ENCODE measurements at regions not wholly inside any gene's neighbourhood (a gene's known extent, or its start where the extent isn't known, plus 50 kb on each side); places are given as distances from the start of the nearest gene placed in this dataset.

DNA sequence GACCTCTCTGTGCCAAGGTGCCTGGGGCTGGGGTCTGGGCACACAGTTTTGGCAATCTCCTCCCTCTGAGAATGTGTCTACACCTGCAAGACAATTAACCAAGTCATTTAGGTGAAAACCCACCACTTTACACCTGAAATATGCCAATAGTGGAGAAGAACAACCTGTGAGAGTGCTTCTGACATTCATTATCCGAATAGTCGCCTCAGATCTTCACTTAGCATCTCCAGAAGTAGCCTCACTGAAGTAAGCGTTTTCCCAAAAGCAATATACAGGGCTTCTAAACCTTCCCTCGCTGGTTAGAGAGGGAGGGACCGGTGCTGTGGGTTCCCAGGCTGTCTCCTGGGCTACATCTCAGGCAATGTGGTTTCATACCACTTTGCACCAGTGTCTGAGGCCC is 173.5 kb downstream of the DDX1 start:
- DNase-seq (ENCODE audit: low read depth): no peak

DNA sequence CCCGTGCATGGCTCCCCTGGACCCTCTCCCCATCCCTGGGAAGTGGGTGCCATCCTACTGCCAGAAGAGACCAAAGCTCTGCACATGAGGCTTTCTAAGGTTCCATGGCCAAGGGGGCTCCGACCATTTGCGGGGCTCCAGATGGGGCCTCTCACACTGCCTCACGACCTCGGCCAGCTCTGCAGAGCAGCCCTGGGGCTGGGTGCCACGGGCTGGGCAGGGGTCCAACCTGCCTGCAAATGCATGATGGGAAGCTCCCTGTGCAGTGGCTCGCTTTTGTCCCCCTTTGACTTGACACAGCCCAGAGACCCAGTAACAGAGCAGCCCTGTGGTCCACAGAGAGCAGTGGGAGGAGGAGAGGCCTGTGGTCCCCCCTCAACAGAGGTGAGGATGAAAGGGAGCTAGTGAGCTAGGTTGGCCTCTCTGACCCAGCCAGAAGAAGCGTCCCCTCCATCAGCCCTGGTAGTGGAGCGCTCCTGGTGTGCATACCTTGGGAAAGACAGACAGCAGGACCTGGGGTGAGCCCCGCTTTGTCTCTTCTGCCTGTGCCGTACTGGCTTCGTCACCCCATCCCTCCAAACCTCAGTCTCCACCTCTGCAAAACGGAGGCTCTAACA is 174.1 kb downstream of the DDX1 start:
- no peak for DNase-seq (ENCODE audit: low read depth)

DNA sequence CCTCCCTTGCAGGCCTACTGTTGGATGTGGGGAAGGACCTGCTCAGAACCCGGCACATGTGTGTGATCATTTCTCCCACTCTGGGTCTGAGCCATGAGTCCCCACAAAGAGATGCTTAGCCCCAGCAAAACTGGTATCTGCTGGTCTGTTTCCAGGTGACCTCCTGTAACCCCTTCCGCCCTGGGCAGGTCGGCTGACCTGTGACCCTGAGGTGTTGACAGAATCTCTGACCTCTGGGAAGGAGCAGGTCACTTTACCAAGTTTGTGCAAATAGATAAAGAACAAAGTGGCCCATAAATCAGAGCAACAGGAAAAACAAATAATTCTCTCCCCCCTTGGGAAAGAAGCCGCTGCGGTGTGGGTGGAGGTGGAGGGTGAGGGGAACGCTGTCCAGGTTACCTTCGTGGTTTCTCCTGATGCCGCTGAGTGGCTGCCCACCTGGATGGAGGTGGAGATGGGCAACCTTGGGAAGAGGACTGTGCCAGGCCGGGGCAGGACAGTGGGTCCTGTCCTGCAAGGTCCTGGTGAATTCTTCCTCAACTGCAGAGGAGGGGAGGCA is 174.0 kb upstream of the MYCN start:
- no peak for DNase-seq (ENCODE audit: low read depth)

DNA sequence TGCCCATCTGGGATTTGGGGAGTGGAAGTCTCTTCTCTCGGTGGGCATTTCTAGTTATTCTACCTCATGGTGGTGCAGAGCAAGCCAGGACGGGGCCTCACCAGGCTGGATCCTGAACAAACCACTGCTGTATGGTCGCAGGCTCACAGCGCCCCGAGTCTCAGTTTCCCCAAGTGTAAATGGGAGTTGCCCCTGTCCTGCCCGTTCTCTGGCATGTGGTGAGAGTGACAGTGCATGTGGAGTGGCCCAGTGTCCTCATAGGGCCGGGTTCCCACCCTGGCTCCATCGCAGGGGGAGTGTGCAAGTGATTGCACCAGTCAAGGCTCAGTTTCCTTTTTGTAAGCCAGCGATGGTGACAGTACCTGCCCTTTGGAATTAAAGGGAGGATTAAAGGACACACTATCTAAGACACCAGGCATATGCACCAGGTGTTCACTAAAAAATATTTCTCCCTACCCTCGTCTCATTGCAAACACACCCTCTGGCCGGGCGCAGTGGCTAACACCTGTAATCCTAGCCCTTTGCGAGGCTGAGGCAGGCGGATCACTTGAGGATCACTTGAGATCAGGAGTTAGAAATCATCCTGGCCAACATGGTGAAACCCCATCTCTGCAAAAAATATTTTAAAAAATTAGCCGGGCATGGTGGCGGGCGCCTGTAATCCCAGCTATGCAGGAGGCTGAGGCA is 173.3 kb upstream of the MYCN start:
- DNase-seq (ENCODE audit: low read depth): no peak

GRCh38 chr2:15767679-15768078 is 172.7 kb upstream of the MYCN start:
- no peak for DNase-seq (ENCODE audit: low read depth)

GRCh38 chr2:15768142-15768541 is 172.2 kb upstream of the MYCN start:
- no peak for DNase-seq (ENCODE audit: low read depth)

- no peak for DNase-seq (ENCODE audit: low read depth)
Measured at GRCh38 chr2:15768615-15769014, 171.7 kb upstream of the MYCN start.

- no peak for DNase-seq (ENCODE audit: low read depth)
Measured at GRCh38 chr2:15769235-15769634, 171.1 kb upstream of the MYCN start.

DNA sequence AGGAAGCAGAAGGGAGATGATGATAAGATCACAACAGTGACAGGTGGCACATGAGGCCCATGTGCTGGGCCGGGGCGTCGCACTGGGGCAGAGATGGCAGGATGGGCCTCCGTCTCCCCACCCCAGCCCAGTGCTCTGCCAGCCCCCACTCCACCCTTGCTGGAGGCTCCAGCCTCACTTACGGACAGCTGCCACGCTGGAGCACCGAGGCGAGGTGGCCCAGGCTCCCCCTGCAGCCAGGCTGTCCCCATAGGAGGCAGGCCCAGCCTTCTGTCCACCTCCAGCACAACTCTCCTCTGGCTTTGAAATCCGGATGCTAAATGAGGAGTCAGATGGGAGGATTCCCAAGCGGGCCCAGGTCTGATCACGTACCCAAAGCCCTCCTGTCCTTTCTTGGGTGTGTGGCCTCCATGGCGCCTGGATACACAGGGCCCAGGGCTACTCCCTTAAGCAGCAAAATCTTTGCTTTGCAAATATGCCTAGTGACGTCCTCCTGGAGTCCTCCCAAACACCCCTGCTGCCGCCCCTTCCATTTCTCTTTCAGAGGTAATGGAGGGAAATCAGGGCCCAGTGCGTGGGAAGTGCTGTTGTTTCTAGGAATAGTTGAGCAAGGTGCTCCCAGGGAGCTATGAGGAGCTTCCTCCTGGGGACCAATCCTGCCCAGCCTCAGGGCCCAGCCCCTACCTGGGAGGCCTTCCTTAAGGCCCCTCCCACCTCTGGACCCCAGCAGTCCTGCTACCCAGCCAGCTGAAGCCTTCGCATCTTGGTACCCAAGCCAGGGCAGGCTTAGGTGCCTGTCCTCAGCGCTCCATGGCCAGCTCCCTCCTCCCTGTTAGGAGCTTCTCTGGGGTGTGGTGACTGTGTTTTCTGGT is 170.4 kb upstream of the MYCN start:
- no peak for DNase-seq (ENCODE audit: low read depth)

- DNase-seq (ENCODE audit: low read depth): no peak
Measured at GRCh38 chr2:15770606-15771005, 169.7 kb upstream of the MYCN start.

GRCh38 chr2:15771124-15771523 is 169.2 kb upstream of the MYCN start:
- DNase-seq (ENCODE audit: low read depth): no peak

DNA sequence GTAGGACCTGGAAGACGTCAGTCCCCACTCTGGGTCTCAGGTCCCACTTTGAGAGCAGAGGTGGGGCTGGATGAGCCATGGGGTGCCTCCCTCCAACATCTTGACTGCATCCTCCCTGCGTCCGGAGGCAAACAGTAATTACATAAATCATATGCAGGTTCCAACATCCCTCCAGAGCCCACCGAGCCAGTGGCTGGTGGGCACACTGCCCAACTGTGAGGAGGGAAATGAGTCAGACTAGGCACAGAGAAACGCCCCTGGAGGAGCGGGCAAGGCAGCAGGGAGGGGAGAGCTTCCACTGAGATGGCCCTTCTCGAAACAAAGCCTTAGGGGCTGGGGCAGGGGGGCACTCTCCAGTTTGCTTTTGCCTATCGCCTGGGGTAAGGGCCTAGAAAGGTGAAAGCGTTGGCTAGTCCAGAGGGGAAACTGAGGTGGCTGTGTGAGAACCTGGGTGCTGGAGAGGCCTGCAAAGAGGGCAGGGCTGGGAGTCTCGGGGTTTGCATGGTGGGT is 168.2 kb upstream of the MYCN start:
- DNase-seq (ENCODE audit: low read depth): no peak

DNA sequence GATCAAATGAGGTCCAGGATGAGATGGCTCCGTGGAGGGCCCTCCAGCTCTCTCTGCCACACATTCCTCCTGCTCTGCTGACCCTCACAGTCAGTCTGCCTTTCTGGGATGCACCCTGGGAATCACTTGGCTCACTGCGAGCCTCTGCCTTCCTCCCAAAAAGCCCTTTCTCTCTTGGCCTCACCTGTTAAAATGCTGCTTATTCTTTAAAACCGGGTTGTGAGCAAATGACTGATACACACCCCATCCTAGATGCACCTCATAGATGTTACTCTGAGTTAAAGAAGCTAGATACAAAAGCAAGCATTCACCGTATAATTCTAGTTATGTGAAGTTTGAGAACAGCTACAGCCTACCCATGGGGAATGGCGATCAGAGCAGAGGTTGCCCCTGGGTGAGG is 167.7 kb upstream of the MYCN start:
- DNase-seq (ENCODE audit: low read depth): no peak

GRCh38 chr2:15773204-15773603 is 167.1 kb upstream of the MYCN start:
- no peak for DNase-seq (ENCODE audit: low read depth)

- no peak for DNase-seq (ENCODE audit: low read depth)
Measured at GRCh38 chr2:15773846-15774245, 166.5 kb upstream of the MYCN start.

DNA sequence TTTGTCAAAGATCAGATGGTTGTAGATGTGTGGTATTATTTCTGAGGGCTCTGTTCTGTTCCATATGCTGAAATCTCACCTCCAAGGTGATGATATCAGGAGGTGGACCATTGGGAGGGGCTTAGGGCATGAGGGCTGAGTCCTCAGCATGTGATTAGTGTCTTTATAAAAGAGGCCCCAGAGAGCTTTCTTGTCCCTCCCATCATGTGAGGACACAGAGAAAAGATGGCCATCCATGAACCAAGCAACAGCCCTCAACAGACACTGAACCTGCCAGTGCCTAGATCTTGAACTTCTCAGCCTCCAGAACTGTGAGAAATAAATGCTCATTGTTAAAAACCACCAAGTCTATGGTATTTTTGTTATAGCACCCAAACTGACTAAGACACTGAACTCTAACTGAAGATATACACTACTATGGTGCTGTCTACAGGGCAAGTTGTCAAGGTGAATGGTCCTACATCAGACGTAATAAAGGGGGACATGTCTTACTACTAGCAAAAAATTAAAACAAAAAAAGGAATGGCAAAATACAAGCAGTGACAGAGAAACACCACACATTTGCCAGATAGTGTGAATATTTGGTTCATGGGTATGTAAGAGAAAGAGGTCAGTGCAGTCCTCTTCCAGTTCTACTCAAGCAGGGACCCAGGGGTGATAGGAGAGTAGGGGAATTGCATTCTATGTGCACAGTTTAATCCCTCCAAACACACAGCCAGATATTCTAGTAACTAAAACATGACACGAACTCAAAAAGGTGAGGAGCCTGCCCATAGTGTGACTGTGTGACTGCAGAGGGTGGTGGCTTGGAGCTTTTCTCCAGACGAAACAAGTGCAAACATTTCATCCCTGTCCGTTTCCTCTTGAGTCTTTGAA is 164.4 kb upstream of the MYCN start:
- DNase-seq (ENCODE audit: low read depth): no peak

DNA sequence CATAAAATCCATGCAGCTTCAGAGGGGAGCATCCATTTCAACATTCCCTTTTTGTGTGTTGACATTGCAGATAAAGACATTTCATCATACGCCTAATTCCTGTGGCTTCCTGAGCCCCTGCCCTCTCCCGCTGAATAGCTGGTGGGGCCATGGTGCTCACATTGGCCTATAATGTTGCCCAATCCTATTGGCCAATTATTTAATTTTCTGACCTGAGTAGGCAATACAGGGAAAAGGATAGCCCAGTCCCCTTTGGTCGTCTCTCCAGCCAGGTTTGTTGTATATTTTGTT is 163.8 kb upstream of the MYCN start:
- DNase-seq (ENCODE audit: low read depth): no peak

- DNase-seq (ENCODE audit: low read depth): no peak
Measured at GRCh38 chr2:15776992-15777702, 163.2 kb upstream of the MYCN start.

GRCh38 chr2:15777795-15778371 is 162.5 kb upstream of the MYCN start:
- DNase-seq (ENCODE audit: low read depth): no peak

DNA sequence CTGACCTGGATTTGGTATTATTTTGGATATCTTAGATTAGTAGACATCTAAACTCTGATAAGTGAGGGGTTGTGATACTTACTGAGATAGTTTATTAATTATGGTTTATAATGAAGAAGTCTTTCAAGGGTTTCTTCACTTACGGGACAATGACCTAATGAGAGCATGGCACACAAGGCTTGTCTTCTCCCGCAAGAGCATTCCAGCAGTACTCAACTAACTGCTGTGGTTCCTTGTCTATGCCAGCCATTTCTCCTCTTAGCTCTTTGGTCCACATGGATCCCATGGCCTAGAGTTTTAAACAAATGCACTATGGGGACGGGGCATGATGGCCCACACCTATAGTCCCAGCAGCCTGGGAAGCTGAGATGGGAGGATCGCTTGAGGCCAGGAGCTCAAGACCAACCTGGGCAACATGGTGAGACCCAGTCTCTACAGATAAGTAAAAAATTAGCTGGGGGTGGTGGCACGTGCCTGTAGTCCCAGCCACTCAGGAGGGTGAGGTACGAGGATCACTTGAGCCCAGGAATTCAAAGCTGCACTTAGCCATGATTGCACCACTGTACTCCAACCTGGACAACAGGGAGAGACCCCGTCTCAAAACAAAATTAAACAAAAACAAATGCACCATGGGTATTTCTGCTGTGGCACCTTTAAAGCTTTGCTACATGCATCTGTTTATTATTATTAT is 161.7 kb upstream of the MYCN start:
- DNase-seq (ENCODE audit: low read depth): no peak

Measured in M059J (cell line).